ENCODE measurements at regions not wholly inside any gene's neighbourhood (a gene's known extent, or its start where the extent isn't known, plus 50 kb on each side); places are given as distances from the start of the nearest gene placed in this dataset.

- DNase-seq (ENCODE audit: low read depth), result no peak
These were observed 60.5 kb upstream of the COL13A1 start for GRCh38 chr10:69741252-69741651.

- no peak for DNase-seq (ENCODE audit: low read depth)
These were observed 59.9 kb upstream of the COL13A1 start for GRCh38 chr10:69741671-69742355.

- no peak for DNase-seq (ENCODE audit: low read depth)
These were observed 59.4 kb upstream of the COL13A1 start for GRCh38 chr10:69742356-69742695.

- no peak for DNase-seq (ENCODE audit: low read depth)
These were observed 58.6 kb upstream of the COL13A1 start for GRCh38 chr10:69742928-69743602.

- no peak for DNase-seq (ENCODE audit: low read depth)
These were observed 56.7 kb upstream of the COL13A1 start for GRCh38 chr10:69744971-69745370.

GRCh38 chr10:69745698-69746097 lies 56.0 kb upstream of the COL13A1 start:
- no peak for DNase-seq (ENCODE audit: low read depth)

- DNase-seq (ENCODE audit: low read depth), result no peak
These were observed 54.5 kb upstream of the COL13A1 start for GRCh38 chr10:69747179-69747578.

- no peak for DNase-seq (ENCODE audit: low read depth)
These were observed 53.1 kb upstream of the COL13A1 start for GRCh38 chr10:69748621-69749020.

- DNase-seq (ENCODE audit: low read depth), result no peak
These were observed 52.3 kb upstream of the COL13A1 start for GRCh38 chr10:69749178-69750010.

- DNase-seq (ENCODE audit: low read depth), result no peak
These were observed 51.7 kb upstream of the COL13A1 start for GRCh38 chr10:69750011-69750373.

- DNase-seq (ENCODE audit: low read depth), result no peak
These were observed 51.0 kb upstream of the COL13A1 start for GRCh38 chr10:69750725-69751124.

- no peak for DNase-seq (ENCODE audit: low read depth)
These were observed 50.5 kb upstream of the COL13A1 start for GRCh38 chr10:69751214-69751613.

All from CMK (cell line).